ENCODE measurements at regions not wholly inside any gene's neighbourhood (a gene's known extent, or its start where the extent isn't known, plus 50 kb on each side); places are given as distances from the start of the nearest gene placed in this dataset.

DNA sequence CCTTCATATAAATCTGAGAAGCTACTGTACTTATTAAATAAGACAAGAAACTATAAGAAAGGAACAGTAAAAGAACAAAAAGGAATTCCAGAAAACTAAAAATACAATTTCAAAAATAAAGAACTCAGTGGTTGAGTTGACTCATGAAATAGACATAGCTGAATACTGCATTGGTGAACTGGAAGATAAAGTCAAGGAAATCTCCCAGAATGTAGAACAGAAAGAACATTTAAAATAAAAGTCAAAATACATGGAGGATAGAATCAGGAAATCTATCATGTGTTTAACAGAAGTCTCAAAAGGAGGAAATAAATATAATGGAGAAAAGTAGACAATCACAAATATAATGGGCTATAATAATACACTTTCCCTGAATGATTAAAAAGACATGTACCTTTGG is 136.4 kb upstream of the PMFBP1 start:
- DNase-seq = no peak

DNA sequence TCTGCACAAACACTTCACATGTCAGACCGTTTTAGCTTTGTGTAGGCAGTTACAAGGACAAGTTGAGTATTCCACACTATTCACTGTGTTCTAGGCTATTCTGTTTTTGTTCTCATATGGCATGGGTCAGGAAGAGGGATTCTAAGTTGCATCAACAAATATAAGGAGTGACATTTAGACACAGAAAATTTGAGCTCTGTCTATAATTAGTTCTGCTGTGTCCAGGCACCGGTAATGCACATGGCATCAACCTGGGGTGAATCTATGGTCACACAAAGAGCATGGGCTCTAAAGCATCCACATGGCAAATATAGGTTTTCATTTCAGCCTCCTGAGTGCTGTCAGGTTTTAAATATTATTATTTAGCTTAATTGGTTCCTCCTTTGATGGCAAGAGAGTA is 130.4 kb upstream of the PMFBP1 start:
- no peak for DNase-seq

DNA sequence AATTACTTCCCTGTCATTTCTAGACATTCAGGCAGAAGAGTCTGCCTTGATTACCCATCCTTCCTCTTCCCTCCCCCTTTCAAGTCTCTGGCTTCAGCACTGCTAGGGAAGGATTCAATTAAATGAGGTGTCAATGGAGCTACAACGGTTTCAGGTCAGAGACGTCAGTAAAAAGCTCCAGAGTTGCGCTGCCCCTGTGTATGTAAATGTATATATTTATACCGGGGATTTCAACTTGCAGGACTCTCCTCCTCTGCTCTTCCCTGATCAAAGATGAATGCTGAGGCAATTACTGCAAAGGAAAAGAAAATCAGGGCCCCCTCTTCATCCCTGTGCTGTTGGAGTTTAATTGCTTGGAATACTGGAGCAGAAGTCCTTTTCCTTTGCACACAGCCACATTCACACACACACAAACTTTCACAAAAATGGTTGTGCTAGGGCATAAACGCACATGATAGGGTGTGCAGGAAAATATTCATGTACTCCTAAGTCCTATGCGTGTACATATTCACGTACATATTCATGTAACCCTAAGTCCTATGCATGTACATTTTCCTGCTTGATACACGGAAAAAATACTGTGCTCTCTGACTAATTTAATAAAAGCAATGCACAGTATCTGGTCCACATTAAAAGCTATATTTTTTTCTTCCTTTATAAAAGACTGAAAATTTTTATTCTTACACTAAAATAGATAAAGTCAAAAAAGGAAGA is 129.7 kb upstream of the PMFBP1 start:
- DNase-seq = no peak

DNA sequence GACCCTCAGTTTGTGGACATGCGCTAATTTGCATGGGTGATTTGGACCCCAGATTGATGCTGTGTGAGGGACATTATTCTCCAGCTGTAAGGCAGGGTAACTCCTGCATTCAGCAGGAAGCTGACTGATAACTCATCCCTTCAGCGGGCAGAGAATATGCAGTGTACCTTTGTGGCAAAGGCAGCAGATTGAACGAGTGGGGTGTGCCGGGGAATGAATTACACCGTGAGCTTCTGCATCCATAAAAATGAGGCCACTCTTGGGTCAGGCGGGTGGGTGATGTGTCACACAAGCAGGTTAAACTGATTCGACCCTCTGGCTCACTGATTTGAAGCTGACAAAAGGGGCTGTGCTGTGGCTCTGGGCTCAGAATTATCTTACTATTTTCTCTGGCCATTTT is 128.9 kb upstream of the PMFBP1 start:
- no peak for DNase-seq

DNA sequence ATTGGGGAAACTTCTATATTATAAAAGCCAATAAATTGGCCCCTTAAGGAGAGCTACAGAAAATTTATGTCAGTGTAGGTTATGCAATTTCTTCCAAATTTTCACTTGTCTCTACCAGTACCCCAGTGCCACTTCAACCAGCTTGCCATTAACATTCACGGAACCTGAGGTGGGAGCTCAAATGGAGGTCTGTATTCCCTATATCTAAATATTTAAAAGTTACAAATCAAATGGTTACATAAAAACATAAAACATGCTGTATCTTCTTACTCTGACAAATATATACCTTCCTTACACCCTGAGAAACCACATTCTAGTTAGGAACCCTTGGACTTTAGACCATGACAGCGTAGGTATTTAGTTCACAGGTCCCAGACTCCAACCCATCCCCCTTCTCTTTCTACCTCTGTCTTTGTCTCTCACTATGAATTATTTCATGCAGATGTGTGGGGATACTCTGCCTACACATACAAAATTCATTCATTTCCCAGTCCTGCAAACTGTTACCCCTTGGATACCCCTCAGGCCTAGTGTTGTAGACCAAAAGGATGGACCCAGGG is 127.8 kb upstream of the PMFBP1 start:
- no peak for DNase-seq

DNA sequence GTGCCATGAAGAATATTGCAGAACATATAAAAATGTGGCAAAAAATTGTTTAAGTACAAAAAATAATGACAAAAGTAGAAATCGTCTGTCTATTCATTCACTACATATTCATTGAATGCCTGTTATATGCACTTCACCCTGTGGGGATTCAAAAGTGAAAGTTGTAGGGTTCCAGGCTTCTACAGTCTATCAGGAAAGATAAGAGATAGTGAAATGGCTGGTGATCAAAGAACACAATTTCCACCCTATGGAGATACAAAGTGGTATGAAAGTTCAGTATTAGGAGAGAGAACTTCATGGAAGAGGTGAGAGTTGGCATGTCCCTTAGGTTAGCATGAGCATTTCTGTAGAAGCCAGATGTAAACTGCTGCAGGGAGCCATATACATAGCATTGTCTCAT is 127.0 kb upstream of the PMFBP1 start:
- DNase-seq = no peak

DNA sequence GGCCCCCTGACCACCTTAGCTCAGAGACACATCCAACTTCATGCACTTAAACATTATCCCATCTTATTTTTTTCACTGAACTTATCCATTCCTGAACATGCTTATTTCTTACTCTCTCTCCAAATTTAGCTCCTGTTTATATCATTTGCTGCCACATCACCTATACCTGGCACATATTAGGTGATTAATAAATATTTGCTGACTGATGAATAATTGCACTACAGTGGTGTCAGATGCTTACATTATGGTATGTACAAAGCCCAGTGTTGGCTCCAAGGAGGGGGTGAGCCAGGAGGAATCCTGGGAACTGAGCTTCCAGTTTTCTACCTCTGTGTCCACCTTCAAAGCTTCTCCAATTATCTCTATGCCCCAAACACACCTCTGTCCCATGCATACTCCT is 124.0 kb upstream of the PMFBP1 start:
- no peak for DNase-seq

DNA sequence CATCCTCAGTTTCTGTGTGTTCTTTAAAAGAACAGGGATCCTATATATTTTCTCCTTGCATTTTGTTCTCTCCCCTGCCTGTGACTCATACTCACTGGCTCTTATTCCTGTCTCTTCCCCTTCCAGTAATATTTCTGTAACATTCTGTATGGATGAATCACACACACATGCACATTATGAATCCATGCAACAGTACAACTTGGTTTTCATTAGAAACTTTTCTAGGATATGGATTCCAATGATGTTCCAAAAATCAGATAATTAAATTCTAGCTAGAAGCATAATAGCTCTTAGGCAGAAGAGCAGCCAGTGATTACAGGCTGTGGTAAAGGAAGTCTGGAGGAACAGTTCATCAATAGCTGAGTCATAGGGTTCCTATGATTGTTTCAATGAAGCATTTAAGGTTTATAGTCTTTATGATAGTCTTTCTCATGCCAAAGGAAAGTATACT is 119.6 kb upstream of the PMFBP1 start:
- DNase-seq = no peak

DNA sequence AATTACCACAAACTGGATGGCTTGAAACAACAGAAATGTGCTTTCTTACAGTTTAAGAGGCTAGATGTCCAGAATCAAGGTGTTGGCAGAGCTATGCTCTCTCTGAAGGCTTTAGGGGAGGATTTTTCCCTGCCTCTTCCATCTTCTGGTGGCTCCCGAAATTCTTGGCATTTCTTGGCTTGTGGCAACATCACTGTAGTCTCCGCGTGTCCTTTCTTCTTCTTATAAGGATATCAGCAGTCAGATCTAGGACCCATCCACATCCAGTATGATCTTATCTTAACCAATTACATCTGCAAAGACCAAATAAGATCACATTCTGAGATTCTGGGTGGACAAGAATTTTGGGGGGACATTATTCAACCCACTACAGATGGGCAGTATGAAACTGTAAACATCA is 119.2 kb upstream of the PMFBP1 start:
- no peak for DNase-seq

DNA sequence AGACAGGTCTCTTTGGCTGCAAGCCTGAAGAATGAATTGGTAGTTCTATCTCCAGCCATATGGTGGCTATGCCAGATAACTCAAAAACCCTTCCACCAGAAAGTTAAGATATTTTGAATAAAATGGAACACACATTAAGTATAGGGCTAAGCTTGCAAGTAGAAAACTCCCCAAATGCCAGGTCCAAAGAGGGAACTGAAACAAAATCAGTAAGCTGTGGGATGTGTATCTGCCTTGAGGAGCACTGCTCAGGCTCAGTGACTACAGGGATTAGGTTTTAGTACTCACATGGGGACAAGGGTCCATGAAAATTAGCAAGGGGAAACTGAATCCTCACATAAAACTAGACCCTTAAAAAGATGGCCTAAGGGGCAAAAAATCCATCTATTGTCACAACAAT is 115.7 kb upstream of the PMFBP1 start:
- DNase-seq = no peak

GRCh38 chr16:72286936-72287620 is 115.1 kb upstream of the PMFBP1 start:
- no peak for DNase-seq

DNA sequence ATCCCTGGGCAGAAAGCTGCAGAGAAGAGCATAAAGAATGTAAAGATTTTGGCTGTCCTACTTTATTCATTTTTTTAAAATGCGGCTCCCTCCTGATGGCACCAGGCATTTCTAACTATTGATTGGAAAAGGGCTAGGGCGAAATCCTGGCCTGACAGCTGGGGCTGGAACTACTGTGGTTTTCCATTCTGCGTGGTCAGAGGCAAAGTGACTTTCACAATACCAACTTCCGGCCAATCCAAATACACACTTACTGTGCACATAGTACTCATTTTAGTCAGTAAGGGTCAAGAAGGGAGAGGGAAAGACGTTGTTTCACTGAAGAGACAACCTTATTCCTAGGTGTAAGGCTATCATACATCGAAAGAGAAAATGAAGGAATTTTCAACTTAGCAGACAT is 113.8 kb upstream of the PMFBP1 start:
- no peak for DNase-seq

- DNase-seq = no peak
Measured at GRCh38 chr16:72285324-72285723, 113.4 kb upstream of the PMFBP1 start.

GRCh38 chr16:72284042-72284789 is 112.3 kb upstream of the PMFBP1 start:
- DNase-seq = no peak

GRCh38 chr16:72282362-72282761 is 110.4 kb upstream of the PMFBP1 start:
- no peak for DNase-seq

GRCh38 chr16:72278301-72278700 is 106.3 kb upstream of the PMFBP1 start:
- DNase-seq = no peak

GRCh38 chr16:72277749-72278148 is 105.8 kb upstream of the PMFBP1 start:
- DNase-seq = no peak

- no peak for DNase-seq
Measured at GRCh38 chr16:72271699-72272240, 99.8 kb upstream of the PMFBP1 start.

- no peak for DNase-seq
Measured at GRCh38 chr16:72270531-72270930, 98.6 kb upstream of the PMFBP1 start.

DNA sequence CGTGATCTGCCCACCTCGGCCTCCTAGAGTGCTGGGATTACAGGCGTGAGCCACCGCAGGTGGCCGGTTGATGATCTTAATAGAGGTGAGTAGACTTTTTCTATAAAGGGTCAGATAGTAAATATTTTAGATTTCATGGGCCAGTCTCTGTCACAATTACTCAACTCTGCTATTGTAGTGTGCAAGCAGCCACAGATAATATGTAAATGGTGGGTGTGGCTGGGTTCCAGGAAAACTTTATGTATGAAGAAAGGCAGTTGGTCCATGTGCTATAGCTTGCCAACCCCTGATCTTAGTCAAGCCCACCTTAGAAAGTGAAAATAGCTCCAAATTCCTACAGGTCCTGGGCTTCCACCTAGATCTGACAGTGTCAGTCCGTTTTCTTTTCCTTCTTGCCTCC is 94.9 kb upstream of the PMFBP1 start:
- DNase-seq = no peak

GRCh38 chr16:72264771-72265170 is 92.8 kb upstream of the PMFBP1 start:
- no peak for DNase-seq

GRCh38 chr16:72262711-72263110 is 90.8 kb upstream of the PMFBP1 start:
- DNase-seq = no peak

- DNase-seq = no peak
Measured at GRCh38 chr16:72261127-72261526, 89.2 kb upstream of the PMFBP1 start.

Measured in cortex of kidney (tissue), 1 donor.